Eye (tissue), 1 donor: ENCODE measurements at regions not wholly inside any gene's neighbourhood (a gene's known extent, or its start where the extent isn't known, plus 50 kb on each side); places are given as distances from the start of the nearest gene placed in this dataset.

Experiments used
- DNase-seq: peaks from one replicate; pipeline ENCODE4 v3.0.0-alpha.2; 2015

- no peak for DNase-seq
These were observed 319.1 kb downstream of the ZPLD1 start for GRCh38 chr3:102753901-102754300.

DNA sequence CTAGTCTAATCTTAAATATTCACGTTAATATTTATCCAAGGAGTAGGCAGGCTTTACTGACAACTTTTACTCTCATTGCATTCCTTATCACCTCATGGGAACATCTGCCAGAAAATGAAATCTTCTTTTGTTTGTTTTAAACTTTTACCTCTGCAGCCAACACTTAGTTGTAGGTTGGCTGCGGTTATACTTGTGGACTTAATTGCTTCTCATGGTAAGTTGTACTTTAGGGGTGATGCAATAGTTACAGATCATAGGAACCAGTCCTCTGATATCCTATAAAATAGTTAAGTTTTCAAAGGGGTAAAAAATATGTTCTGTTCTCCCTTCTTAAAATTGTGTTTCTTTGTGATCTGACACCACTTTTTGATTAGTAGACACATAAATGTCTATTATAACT, 321.9 kb downstream of the ZPLD1 start:
- DNase-seq = no peak

DNA sequence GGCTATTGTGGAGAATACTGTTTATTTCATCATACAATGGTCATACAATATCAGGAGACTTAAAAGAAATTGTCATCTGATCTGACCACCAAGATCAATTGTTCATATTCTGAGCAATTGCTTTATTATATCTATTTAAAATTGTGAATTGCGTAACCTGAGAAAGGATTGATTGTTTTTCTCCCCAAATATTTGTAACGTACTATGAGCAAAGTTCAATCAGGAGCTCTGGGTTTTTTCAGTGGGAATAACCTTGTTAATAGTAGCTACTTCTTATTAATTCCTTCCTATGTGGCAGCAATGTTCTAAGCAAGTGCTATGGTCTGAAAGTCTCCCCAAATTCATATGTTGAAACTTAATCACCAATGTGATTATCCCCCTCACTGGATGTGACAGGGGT, 323.1 kb downstream of the ZPLD1 start:
- no peak for DNase-seq

DNA sequence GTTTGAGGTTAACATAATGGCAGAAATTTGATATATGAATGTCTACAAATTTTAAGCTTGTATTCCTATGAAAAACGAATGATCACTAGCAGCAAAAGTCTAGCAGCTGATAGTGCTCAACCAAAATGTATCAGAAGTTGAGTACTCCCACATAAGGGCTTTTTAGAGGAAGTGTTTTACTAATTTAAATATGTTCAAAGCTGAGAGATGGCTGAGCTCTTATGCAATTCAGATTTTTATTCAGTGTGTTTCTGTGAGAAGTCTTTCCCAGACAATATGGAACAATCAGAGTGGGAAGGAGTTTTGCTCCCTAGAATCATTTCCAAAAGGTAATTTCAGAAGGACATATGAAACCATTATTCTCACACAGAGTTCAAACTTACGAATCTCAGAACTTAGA, 327.0 kb downstream of the ZPLD1 start:
- DNase-seq = no peak

DNA sequence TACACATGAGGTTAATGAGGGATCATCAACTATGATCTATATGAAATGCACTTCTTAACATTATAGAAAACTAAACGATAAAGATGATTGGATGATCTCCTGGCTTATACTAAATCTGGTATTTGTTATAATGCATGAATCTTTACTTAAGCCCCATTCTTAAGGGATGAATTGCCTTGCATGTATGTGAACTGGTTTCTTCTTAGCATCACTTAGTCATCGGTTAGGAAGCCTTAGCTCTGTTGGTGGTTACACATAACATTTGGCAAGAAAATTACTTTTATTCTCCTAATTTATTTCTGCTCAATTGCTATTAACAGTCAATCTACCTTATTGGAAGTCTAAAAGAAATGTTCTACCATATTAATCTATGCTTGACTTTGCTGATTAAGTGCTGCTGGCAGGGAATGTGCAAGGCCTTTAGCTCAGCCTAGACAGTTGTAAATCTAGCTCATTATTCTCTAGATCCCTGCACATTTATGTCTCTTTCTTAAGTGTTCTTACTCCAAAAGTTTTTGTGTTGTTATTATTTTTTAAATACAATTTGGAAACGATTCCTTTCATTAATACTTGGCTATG, 356.0 kb downstream of the ZPLD1 start:
- no peak for DNase-seq

GRCh38 chr3:102791641-102792589, 357.1 kb downstream of the ZPLD1 start:
- peak; percentile 11 for DNase-seq

GRCh38 chr3:102796804-102797203, 362.0 kb downstream of the ZPLD1 start:
- peak; percentile 21 for DNase-seq

- DNase-seq = no peak
These were observed 368.1 kb downstream of the ZPLD1 start for GRCh38 chr3:102802819-102803420.

DNA sequence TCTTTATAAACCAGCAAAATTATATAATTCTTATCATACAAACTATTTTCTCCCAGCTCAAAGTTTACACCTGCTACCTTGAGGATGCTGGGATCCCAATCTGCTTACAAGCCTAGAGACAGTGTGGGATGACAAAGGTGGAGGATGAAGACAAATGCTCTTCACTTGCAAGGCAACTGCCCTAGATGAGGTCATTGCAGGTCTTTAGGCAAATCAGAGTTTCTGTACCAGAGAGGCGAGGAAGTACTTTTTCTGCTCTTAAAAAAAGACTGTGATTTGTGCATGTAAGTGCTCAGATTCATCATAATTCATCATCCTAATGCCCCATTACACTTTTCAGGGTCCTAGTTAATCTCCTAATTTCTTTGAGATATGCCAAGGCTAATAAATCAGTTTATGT, 376.1 kb downstream of the ZPLD1 start:
- DNase-seq = no peak

- no peak for DNase-seq
These were observed 391.8 kb downstream of the ZPLD1 start for GRCh38 chr3:102826636-102827035.

GRCh38 chr3:102827386-102827785, 392.6 kb downstream of the ZPLD1 start:
- no peak for DNase-seq

- DNase-seq = no peak
These were observed 395.6 kb downstream of the ZPLD1 start for GRCh38 chr3:102830415-102830814.

- no peak for DNase-seq
These were observed 407.1 kb downstream of the ZPLD1 start for GRCh38 chr3:102841866-102842265.

- DNase-seq = no peak
These were observed 432.0 kb downstream of the ZPLD1 start for GRCh38 chr3:102866845-102867244.

DNA sequence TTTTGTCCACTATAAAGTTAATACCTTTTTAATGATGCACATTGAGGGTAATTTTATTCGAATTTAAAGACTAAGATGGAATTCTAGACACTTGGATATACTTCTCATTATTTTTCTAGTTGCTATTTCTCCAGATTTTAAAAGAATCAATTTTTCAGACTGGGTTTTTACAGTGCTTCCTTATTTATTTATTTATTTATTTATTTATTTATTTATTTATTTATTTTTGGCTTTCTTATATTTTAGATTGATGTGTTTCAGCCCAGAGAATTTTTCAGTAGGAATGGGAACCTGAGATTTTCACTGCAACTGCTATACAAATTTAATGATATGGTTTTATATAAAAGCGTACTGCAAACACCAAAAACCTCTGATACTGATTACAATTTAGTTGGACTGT, 448.7 kb downstream of the ZPLD1 start:
- DNase-seq = no peak

DNA sequence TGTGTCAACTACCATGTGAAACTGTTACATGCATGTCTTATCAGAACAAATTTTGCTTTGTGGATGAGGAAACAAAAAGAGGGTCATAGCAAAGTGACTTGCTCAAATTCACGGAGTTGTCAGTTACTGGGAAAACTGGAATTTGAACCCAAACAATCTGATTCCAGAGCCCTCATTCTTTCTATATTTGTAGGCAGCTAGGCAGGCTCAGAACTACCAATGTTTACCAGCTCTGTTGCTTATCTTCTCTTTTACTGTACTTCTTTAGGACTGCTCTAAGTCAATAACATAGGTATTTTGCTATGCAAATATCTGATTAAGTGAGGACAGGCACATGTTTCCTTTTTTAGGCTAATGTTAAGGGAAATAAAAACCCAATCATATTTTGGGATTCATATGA, 450.5 kb downstream of the ZPLD1 start:
- DNase-seq = no peak

DNA sequence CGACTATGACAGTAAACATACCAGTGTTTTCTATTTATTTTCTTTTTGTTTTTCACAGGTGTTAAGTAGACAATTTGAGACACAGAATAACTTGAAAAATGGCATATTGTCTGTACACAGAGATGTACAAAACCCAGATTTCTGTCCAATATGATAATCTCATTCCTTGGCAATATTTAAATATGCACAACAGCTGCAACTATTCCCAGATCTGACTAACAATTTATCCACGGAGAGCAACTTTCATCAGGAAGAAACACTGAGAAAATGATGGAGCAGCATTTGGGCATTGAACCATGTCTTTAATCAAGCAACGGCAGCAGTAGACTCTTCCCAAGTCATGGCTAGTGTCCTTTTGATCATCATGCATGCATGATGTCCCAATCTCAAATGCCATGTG, 452.6 kb downstream of the ZPLD1 start:
- peak; percentile 48 for DNase-seq

DNA sequence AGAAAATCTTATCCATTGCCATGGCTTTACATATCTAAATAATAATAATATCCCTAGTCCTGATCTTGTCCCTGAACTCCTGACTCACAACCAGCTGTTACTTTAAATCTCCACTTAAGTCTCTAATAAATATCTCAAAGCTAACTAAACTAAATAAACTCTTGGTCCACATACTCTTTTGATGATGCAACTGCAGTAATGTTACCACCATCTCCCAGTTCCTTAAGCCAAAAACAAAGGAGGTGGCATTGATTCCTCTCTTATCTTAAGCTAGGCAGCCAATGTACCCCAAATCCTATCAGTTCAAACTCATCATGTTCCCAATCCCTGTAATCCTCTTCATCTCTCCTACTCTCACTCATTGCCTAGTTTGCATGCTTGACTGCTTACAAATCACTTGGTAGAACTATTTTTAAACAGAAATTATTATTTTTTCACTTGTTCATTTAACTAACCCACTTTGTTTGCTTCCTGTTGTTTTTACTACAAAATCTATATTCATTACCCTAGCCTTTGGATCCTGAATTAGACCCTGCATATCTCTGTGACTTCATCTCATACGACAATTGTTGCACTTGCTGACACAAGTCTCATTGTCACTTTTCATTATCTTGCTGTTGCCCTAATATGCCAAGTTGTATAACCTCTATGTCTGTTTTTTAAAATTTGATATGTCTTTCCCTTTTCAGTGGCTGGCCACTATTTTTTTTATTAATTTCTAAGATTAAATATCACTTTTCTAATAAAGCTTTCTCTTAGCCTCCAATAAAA, 462.2 kb downstream of the ZPLD1 start:
- no peak for DNase-seq

- DNase-seq = no peak
These were observed 469.8 kb downstream of the ZPLD1 start for GRCh38 chr3:102904629-102905028.

GRCh38 chr3:102905811-102906210, 471.0 kb downstream of the ZPLD1 start:
- DNase-seq = peak; percentile 57

GRCh38 chr3:102906818-102907217, 472.0 kb downstream of the ZPLD1 start:
- DNase-seq = no peak

- DNase-seq = no peak
These were observed 475.1 kb downstream of the ZPLD1 start for GRCh38 chr3:102909904-102910303.

DNA sequence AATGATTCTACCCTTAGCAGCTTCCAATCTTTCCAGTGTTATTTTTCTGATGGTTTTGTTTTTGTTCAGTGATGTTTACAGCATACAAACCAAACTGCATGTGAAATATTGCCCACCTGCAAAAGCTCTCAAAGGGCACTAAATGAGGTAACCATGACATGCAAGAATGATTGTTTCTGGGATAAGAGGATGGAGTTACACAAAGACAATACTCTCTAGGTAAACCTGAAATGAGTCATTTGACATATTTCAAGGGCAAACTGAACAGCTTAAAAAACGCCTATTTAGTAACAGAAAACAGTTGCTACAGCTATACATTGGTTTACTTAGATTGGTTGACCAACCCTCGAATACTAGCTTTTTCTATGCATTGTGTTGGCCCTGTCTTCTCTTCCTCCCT, 481.7 kb downstream of the ZPLD1 start:
- no peak for DNase-seq
